ENCODE measurements at regions not wholly inside any gene's neighbourhood (a gene's known extent, or its start where the extent isn't known, plus 50 kb on each side); places are given as distances from the start of the nearest gene placed in this dataset.
"Not testable (repeated sequence)": the region's sequence is repeated elsewhere in the genome, so short reads cannot be mapped to it uniquely, and the experiment has no call there.

DNA sequence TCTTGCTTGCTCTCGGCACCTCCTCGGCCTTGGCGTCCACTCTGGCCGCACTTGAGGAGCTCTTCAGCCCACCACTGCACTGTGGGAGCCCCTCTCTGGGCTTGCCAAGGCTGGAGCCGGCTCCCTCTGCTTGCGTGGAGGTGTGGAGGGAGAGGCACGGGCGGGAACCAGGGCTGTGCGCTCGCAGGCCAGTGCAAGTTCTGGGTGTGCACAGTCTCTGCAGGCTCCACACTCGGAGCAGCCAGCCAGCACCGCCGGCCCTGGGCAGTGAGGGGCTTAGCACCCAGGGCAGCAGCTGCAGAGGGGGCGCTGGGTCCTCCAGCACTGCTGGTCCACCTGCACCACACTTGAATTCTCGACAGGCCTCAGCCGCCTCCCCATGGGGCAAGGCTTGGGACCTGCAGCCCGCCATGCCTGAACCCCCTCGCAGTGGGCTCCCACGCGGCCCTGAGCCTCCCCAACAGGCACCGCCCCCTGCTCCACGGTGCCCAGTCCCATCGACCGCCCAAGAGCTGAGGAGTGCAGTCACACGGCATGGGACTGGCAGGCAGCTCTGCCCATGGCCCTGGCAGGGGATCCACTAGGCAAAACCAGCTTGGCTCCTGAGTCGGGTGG is 411.2 kb upstream of the CHAC2 start:
- DNase-seq = no peak

DNA sequence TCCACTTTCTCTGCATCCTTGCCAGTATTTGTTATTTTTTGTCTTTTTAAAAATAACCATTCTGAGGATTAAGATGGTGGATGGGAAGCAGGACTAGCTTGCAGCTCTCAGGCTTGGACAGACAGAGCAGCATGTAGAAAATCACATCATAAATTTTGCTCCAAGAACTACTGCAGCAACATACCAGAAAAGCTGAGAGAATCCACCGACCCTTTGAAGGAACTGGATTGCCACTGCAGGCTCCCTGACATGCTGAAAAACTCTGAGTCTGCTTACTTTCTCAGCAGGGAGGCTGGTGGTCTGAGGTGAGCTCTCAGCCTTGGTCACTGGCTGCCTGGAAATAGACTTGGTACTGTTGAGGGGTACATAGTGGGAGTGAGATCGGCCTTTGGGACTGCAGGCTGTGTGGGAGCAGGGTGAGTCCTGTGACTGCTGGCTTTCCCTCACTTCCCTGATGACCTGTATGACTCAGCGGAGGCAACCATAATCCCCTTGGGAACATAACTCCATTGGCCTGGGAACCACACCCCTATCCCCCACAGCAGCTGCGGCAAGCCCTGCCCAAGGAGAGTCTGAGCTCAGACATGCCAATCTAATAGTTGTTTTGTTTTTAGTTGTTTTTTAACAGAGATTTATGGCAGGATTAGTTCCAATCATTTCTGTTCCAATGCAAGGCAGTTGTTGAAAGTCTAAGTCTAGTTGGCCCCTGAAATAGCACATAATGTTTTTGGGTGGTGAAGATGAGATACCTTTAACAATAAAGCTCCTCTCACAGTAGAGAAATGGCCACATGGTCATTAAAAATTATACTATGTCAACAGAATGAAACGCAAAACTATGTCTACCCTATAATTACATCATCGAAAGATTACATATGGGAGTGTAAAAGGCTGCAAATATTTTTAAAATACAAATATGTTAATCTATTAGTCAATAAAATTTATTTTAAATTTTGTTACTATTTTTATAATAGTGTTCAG is 414.2 kb upstream of the CHAC2 start:
- DNase-seq = no peak

DNA sequence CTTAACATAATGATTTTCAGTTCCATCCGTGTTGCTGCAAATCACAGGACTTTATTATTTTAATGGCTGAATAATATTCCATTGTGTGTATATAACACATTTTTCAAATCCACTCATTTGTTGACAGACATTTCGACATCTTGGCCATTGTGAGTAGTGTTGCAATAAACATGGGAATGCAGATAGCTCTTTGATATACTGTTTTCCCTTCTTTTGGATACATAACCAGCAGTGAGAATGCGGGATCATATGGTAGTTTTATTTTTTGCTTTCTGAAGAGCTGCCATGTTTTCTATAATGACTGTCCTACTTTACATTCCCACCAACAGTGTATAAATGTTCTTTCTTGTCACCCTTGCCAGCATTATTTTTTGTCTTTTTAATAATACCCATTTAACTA is 420.3 kb upstream of the CHAC2 start:
- DNase-seq = no peak

DNA sequence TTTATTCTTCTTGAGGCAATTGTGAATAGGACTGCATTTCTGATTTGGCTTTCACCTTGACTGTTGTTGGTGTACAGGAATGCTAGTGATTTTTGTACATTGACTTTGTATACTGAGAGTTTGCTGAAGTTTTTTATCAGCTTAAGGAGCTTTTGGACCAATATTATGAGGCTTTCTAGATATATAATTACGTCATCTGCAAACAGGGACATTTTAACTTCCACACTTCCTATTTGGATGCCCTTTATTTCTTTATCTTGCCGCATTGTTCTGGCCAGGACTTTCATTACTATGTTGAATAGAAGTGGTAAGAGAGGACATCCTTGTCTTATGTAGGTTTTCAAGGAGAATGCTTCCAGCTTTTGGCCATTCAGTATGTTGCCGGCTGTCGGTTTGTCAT is 425.4 kb upstream of the CHAC2 start:
- no peak for DNase-seq

DNA sequence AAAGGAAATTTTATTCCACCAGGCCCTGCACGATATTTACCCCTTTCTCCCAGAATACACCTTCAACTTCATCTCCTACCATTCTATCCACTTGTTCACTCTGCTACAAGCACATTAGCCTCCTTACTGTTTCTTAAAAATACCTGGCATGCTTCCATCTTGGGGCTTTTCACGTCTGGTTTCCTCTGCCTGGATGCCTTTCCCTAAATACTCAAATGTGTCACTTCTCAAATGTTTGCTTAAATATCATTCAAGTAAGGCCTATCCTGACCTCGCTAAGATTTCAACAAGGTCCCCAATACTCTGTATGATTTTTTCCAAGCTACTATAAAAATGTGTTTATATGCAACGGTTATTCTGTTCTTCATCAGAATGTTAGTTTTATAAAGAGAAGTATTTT is 433.0 kb upstream of the CHAC2 start:
- DNase-seq = no peak

DNA sequence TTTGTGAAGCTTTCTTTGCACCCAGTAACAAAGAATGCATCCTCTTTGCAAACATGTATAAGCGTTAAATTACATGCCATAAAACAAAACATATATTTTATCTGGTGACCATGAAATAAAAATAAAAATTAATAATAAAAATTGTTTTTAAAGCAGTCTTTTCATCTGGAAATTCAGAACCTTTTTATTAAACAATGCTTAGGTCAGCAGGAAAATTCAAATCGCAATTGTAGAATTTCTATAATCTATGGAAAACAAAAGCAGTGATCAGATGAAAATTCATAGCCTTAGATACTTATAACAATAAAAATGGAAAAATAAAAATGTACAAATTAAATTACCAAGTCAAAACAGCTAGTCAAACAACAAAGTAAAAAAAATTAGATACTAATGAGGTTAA is 435.9 kb upstream of the CHAC2 start:
- DNase-seq = no peak

DNA sequence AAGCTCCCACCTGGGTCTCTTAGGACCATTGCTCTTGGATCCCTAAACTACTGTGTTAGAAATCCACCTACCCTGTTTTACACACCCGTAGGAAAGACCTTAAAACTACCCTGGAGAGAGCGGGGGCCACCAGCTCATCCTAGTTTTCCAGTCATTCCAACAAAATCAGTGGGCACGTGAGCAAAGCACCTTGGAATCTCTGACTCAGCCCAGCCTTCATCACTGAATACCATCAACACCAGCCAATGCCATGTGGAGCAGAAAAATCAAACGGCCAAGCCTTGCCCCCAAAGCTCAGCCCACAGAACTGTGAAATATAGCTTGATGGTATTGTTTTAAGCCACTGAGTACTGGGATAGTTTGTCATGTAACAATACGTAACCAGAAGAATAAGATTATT is 449.7 kb upstream of the CHAC2 start:
- DNase-seq = no peak

DNA sequence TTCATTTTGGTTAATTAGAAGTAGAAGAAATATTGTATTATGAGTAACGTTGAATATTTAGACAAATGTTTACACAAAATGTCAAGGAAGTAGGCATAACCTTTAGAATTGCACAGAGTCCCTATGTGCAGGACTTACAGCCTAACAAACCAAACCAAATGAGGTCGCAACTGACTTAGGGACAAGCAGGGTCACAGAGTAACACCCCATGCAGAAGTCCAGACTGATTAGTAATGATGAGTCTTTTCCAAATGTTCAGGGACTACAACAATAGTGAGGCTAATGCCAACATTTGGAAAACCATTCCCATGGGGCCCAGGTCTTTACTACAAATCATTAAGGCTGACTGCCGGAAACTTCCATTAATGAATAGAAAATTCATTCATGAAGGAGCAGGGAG is 452.5 kb upstream of the CHAC2 start:
- no peak for DNase-seq

DNA sequence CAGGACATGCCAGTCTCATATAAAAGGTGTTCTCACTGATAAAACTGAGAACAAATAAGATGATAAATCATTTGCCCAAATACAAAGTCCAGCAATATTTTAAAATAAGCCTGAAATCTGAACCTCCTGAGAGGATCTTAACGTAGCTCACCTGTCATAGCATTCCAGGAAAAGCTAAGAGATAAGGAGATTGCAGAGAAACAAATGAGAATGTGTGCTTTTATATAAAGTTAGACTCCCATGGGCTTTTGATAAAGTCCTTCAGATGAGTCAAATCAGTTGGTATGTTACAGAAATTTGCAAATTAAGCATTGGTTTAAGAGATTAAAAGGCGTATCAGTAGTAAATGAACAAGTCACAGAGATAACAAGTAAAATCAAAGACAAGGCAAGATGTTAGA is 452.9 kb upstream of the CHAC2 start:
- no peak for DNase-seq

DNA sequence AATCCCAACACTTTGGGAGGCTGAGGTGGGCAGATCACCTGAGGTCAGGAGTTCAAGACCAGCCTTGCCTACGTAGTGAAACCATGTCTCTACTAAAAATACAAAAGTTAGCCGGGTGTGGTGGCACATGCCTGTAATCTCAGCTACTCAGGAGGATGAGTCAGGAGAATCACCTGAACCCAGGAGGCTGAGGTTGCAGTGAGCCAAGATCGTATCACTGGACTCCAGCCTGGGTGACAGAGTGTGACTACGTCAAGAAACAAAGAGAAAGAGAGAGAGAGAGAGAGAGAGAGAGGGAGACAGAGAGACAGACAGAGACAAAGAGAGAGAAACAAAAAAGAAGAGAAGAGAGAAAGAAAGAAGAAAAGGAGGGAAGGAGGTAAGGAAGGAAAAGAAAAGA is 454.0 kb upstream of the CHAC2 start:
- DNase-seq = not testable (repeated sequence)

DNA sequence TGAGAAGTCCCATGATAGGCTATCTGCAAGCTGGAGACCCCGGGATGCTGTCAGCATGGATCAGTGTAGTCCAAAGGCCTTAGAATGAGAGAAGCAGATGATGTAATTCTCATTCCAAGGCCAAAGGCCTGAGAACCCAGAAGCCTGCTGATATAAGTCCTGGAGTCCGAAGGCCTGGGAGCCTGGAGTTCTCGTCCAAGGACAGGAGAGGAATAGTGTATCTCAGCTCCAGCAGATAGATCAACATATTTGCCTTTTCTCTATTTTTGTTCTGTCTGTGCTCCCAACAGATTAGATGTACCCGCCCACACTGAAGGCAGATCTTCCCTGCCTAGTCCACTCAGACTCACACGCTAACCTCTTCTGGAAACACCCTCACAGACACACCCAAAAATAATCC is 454.9 kb upstream of the CHAC2 start:
- no peak for DNase-seq

DNA sequence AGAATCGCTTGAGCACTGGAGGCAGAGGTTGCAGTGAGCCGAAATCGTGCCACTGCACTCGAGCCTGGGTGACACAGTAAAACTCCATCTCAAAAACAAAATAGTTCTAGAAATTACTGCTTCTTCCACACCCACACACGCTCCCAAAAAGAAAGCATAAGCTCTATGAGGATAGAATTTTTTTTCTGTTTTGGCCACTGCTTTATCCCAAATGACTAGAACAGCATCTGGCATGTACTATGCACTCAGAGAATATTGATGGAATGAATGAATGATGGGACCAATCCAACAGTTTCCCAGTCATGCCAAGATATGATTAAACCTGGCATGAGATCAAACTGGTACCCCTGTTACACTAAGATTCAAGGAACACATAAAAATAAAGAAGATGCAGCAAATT is 455.4 kb upstream of the CHAC2 start:
- no peak for DNase-seq

DNA sequence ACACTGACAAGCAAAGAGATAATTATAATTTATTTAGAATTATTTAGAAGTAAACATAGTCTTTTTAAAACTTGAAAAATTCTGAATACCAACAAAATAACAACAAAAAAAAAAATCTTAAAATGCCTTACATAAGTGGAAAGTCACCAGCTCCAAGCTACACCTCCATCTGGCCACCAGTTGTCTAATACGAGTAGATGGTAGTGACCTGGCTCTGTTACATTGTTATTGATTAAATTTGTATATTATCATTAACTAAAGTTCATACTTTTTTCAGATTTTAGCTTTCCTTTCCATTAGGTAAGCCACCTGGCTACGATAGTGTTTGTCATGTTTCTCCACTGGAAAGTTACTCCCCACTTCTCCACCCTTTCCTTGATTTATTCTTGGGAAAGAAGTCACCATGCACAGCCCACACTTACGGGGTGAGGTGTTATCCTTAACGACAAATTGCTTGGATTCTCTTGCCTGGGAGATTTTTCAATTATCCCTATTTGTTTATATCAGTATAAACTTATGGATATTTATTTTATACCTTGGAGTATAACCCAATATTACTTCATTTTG is 464.5 kb upstream of the CHAC2 start:
- DNase-seq = no peak

DNA sequence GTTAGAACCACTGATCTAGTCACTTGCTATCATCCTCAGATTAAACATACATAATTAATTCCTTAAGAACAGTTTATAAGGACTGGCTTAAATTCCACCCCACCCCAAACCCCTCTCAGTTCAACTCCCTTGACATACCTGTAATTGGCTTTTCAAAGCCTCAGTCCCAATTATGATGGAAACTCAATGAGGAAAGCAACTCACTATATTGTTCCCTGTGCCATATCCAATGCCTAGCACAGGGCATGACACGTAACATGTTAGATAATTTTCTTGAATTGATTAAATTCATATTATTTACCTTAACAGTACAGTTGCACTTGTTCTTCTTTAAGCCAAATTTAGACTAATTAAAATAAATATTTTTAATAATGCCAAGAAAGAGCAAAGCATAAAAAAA is 465.1 kb upstream of the CHAC2 start:
- DNase-seq = no peak

DNA sequence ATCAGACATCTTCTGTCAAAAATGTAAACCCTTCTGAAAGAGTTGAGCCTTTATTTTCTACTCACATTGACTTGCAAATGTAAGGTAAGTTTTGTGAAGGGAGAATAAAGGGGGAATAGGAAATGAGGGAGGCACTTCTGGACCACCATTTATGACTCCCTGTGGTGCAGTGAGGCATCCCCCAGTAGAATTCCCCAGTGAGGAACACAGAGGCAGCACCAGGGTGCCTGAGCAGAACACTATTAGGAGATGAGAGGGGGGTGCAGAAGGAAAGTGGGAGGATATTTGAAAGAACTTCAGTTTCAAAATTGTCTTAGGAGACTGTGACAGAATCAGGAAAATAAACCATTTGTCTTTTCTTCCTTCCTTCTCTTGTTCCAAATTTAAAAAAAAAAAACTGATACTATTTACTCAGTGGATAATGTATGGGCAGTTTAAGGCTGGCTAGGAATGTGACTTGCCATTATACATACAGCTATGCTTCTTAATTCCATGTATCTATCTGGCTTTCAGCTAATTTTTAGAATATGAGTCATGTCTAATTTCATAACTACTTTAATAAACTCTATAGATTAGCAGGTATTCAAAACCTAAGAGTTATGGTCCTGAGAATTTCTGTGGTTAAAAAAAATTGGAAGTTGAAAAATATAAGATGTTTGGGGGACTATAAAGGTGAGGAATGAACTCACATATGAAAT is 478.1 kb upstream of the CHAC2 start:
- no peak for DNase-seq

DNA sequence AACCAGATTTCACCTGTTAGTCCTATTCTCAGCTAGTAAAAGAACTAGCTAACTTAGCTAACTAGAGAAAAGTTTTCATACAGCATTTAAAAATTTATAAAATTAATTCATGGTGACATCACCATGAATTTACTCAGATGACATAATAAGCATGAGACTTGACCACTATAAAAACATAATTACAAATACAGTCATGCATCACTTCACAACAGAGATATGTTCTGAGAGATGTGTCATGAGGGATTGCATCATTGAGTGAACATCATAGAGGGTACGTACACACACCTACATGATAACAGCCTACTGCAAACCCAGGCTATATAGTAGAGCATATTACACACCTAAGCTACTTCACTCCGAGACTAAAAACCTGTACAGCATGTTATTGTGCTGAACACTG is 481.3 kb upstream of the CHAC2 start:
- no peak for DNase-seq

DNA sequence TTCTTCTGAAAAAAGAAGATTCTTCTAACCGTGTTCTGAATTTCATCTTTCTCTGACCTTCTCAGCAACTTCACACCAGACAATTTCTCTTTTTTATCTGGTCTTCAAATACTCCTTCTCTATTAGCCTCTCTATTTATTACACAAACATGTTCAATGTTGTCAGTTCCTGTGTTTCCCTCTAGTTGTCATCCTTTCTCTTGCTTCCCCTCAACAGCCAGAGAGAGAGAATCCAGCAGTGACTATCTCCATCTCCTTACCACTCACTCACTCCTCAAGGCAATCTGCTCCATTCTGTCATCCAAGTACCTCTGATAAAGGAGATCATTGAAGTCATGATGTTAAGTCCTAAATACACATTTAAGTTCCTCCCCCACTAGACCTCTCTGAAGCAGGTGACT is 491.9 kb upstream of the CHAC2 start:
- no peak for DNase-seq

DNA sequence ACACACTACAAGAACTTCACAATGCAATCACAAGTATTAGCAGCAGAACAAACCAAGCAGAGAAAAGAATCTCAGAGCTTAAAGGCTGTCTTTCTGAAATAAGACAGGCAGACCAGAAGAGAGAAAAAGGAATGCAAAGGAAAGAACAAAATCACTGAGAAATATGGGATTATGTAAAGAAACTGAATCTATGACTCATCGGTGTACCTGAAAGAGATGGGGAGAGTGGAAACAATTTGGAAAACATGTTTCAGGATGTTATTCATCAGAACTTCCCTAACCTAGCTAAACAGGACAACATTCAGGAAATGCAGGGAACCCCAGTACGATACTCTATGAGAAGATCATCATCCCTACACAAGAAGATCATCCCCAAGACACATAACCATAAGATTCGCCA is 499.0 kb upstream of the CHAC2 start:
- DNase-seq = no peak

DNA sequence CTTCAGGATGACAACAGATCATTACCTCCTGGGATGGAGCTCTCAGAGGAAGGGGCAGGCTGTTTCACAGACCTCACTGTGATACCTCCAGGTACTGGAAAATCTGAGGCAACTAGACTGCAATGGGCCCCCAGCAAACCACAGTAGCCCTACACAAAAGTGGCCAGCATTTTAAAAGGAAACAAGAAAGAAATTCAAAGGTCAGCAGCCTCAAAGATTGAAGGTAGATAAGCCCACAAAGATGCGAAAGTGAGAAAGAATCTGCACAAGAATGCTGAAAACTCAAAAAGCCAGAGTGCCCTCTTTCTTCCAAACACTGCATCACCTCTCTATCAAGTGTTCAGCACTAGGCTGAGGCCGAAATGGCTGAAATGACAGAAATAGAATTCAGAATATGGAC is 499.5 kb upstream of the CHAC2 start:
- no peak for DNase-seq

DNA sequence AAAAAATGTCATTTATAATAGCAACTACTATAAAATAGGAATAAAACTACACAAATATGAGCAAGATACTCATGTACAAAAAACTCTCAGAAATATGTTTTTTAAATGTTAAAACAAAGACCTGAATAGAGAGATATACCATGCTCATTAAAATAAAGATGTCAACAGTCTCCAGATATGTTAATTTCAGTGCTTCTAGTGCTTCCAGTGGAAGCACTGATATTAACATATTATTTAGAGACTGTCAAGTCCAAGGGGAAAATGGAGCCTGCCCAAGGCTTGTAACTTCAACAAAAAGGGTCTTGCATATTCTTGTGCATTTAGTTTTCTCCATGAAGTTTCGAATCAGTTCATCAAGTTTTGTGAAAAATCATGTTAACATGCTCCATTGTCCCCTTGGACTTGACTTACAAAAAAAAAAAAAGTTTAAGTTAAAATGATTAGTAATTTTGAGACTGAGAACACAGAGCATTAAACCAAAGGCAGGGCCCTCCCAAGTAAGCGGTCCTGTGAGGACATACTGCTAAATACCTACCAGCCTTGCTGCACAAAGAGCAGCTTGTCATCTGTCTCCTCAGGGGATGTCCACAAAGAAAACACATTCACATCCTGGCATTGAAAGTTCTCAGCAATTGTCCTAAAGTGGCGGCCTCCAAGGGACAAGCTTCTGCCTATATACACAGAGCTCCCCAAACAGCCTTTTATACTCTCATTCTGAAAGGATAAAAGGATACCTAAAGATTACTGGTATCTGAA is 501.9 kb upstream of the CHAC2 start:
- no peak for DNase-seq

DNA sequence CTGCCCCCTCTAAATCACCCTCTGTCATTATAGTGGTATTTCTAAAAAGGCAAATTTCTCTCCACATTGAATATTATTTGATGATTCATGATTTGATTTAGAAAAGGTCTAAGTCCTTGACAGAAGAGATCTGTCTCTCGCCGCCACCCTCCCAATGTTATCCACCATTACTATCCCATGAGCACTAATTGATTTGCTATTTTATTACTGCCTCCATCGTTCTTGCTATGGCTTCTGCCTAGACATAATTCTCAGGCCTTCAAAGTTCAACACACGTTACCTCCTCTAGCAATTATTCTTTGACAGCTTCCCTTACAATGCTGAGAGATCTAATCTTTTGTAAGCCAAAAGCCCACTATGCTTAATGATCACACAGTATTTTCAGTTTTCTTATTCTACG is 507.0 kb upstream of the CHAC2 start:
- DNase-seq = no peak

DNA sequence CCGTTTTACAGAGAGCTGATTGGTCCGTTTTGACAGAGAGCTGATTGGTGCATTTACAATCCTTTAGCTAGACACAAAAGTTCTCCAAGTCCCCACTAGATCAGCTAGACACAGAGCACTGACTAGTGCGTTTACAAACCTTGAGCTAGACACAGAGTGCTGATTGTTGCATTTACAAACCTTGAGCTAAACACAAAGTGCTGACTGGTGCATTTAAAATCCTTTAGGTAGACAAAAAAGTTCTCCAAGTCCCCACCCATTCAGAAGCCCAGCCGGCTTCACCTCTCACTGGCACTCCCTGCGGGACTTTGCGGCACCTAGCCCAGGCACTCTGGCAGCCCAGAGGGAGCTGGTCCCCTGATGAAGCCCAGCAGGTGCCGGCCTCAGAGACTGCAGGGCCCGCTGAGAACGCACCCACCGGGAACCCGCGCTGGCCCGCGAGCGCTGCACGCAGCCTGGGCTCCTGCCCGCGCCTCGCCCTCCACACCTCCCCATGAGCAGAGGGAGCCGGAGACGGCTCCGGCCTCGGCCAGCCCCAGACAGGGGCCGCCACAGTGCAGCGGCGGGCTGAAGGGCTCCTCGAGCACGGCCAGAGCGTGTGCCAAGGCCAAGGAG is 508.1 kb upstream of the CHAC2 start:
- no peak for DNase-seq
